PC-9 (cell line): ENCODE measurements at regions not wholly inside any gene's neighbourhood (a gene's known extent, or its start where the extent isn't known, plus 50 kb on each side); places are given as distances from the start of the nearest gene placed in this dataset.

Experiments used
- BruUV-seq: library from RNA; stranded (reverse); fragments of 400-500 nt; replicated peaks from 2 replicates; lab custom pipeline; 2021; lab: Mats Ljungman, UMichigan
- CTCF ChIA-PET: fragments of 300-600 bp; sonication (Branson Sonifier 250); formaldehyde crosslinking; loops from one replicate; lab custom pipeline; 2022; ENCODE audit warnings: antibody characterized with exemption; lab: Charles Lee
- POLR2A ChIA-PET: fragments of 300-600 bp; sonication (Branson Sonifier 250); formaldehyde crosslinking; loops from one replicate; lab custom pipeline; 2022; ENCODE audit warnings: antibody characterized with exemption; ENCODE audit not compliant: unreplicated experiment; lab: Charles Lee
- DNase-seq, 2 experiments: peaks; one replicate each; pipeline versions ENCODE4 v3.0.0 to v3.0.0-alpha.2; 2015 to 2022; ENCODE audit warnings: mixed read lengths in 1 of 2
- H2AFZ ChIP-seq: fragments of 200-600 bp; sonication (generic); 2 replicates; pipeline ENCODE4 v1.8.1; 2017; ENCODE audit warnings: antibody characterized with exemption
- H3F3A ChIP-seq: fragments of 200-600 bp; sonication (generic); 2 replicates; pipeline ENCODE4 v1.8.1; 2017; ENCODE audit warnings: antibody characterized with exemption, mild to moderate bottlenecking, low read depth; ENCODE audit not compliant: insufficient read depth
- H3K27ac ChIP-seq: fragments of 200-600 bp; sonication (generic); 2 replicates; pipeline ENCODE4 v1.6.1; 2016; ENCODE audit warnings: mixed run types
- H3K27me3 ChIP-seq: fragments of 200-600 bp; sonication (generic); 2 replicates; pipeline ENCODE4 v1.6.1; 2016; ENCODE audit warnings: low read depth, mixed run types; ENCODE audit not compliant: insufficient read depth
- H3K36me3 ChIP-seq: fragments of 200-600 bp; sonication (generic); 2 replicates; pipeline ENCODE4 v1.6.1; 2016; ENCODE audit warnings: low read depth, mixed run types
- H3K4me1 ChIP-seq: fragments of 200-600 bp; sonication (generic); replicated peaks from 2 replicates; pipeline ENCODE4 v1.6.1; 2016; ENCODE audit warnings: mixed run types; ENCODE audit not compliant: insufficient read depth
- H3K4me2 ChIP-seq: fragments of 200-600 bp; sonication (generic); 2 replicates; pipeline ENCODE4 v1.6.1; 2017; ENCODE audit warnings: mixed run types
- H3K4me3 ChIP-seq: fragments of 200-600 bp; sonication (generic); 2 replicates; pipeline ENCODE4 v1.6.1; 2016; ENCODE audit warnings: mixed run types
- H3K79me2 ChIP-seq: fragments of 200-600 bp; sonication (generic); 2 replicates; pipeline ENCODE4 v1.6.1; 2017; ENCODE audit warnings: low read depth, mixed run types
- H3K9me2 ChIP-seq: fragments of 200-600 bp; sonication (generic); 2 replicates; pipeline ENCODE4 v1.8.1; 2017; ENCODE audit warnings: mild to moderate bottlenecking; ENCODE audit not compliant: insufficient read depth
- H3K9me3 ChIP-seq: fragments of 200-600 bp; sonication (generic); 2 replicates; pipeline ENCODE4 v1.8.1; 2016; ENCODE audit warnings: low read depth; ENCODE audit not compliant: insufficient read depth
- H4K20me1 ChIP-seq: fragments of 200-600 bp; sonication (generic); 2 replicates; pipeline ENCODE4 v1.8.1; 2017; ENCODE audit not compliant: insufficient read depth
- CTCF ChIP-seq: fragments of 200-600 bp; sonication (generic); conservative IDR thresholded peaks from 2 replicates; pipeline ENCODE4 v1.6.1; 2017; ENCODE audit warnings: mixed run types, antibody characterized with exemption, mild to moderate bottlenecking, moderate library complexity
- EZH2 ChIP-seq: fragments of 200-600 bp; sonication (generic); IDR thresholded peaks from 2 replicates; pipeline ENCODE4 v1.8.0; 2017; ENCODE audit warnings: antibody characterized with exemption, low read depth
- intact Hi-C: fragments of 100-400 bp; cut with micrococcal nuclease; formaldehyde crosslinking; loops from one replicate; pipeline ENCODE4 v1.10.0; 2022; ENCODE audit not compliant: unreplicated experiment

GRCh38 chr11:79594834-79595233, 154.0 kb upstream of the TENM4 start:
- no peaks in the 10 kb centered on the region for H3K36me3 ChIP-seq
- H3K27me3 ChIP-seq, result peaks cover 38% of the 10 kb centered on the region
- BruUV-seq, result no TSS peak
- no peaks in the 10 kb centered on the region for H3F3A ChIP-seq
- H3K4me3 ChIP-seq, result no peak overlapping the region
- H2AFZ ChIP-seq, result no peak overlapping the region
- H3K4me2 ChIP-seq, result no peak overlapping the region
- H4K20me1 ChIP-seq, result no peaks in the 10 kb centered on the region
- intact Hi-C loops, result no loop called here
- ChIA-PET POLR2A (no interaction called here), CTCF (no interaction called here)
- TF ChIP-seq CTCF (no peak), EZH2 (no peak)
- H3K9me3 ChIP-seq, result no peaks in the 10 kb centered on the region
- H3K4me1 ChIP-seq, result no peaks in the 10 kb centered on the region
- H3K9me2 ChIP-seq, result no peaks in the 10 kb centered on the region
- no peak for DNase-seq
- no peaks in the 10 kb centered on the region for H3K79me2 ChIP-seq
- no peak overlapping the region for H3K27ac ChIP-seq

GRCh38 chr11:79592824-79593223, 152.0 kb upstream of the TENM4 start:
- BruUV-seq, result no TSS peak
- H3K79me2 ChIP-seq, result no peaks in the 10 kb centered on the region
- H3F3A ChIP-seq, result no peaks in the 10 kb centered on the region
- no peak overlapping the region for H3K4me2 ChIP-seq
- ChIA-PET CTCF (no interaction called here), POLR2A (no interaction called here)
- H3K27ac ChIP-seq, result no peak overlapping the region
- H2AFZ ChIP-seq, result no peak overlapping the region
- H3K36me3 ChIP-seq, result no peaks in the 10 kb centered on the region
- intact Hi-C loops, result no loop called here
- H3K9me2 ChIP-seq, result no peaks in the 10 kb centered on the region
- no peaks in the 10 kb centered on the region for H4K20me1 ChIP-seq
- H3K9me3 ChIP-seq, result no peaks in the 10 kb centered on the region
- no peak overlapping the region for H3K4me3 ChIP-seq
- no peak for TF ChIP-seq CTCF
- TF ChIP-seq EZH2, result no peak
- DNase-seq, result no peak
- H3K27me3 ChIP-seq, result peaks cover 38% of the 10 kb centered on the region
- H3K4me1 ChIP-seq, result no peaks in the 10 kb centered on the region

- no peak for DNase-seq
- intact Hi-C loops, result no loop called here
- H3K4me2 ChIP-seq, result no peak overlapping the region
- no peaks in the 10 kb centered on the region for H3K9me3 ChIP-seq
- CTCF ChIA-PET, result no interaction called here
- POLR2A ChIA-PET, result no interaction called here
- H4K20me1 ChIP-seq, result no peaks in the 10 kb centered on the region
- TF ChIP-seq EZH2 (no peak), CTCF (no peak)
- no peak overlapping the region for H2AFZ ChIP-seq
- H3K79me2 ChIP-seq, result no peaks in the 10 kb centered on the region
- peaks cover 38% of the 10 kb centered on the region for H3K27me3 ChIP-seq
- H3K4me3 ChIP-seq, result no peak overlapping the region
- no peaks in the 10 kb centered on the region for H3K36me3 ChIP-seq
- no peaks in the 10 kb centered on the region for H3K9me2 ChIP-seq
- H3K27ac ChIP-seq, result no peak overlapping the region
- no peaks in the 10 kb centered on the region for H3K4me1 ChIP-seq
- no TSS peak for BruUV-seq
- no peaks in the 10 kb centered on the region for H3F3A ChIP-seq
Observed at GRCh38 chr11:79592406-79592805, 151.6 kb upstream of the TENM4 start.
